Right renal pelvis (tissue), 4 donors: ENCODE measurements at regions not wholly inside any gene's neighbourhood (a gene's known extent, or its start where the extent isn't known, plus 50 kb on each side); places are given as distances from the start of the nearest gene placed in this dataset.

ENCODE experiments used
- DNase-seq, 4 donors: peaks; one replicate each; pipeline ENCODE4 v3.0.0-alpha.2; 2013; ENCODE audit warnings: low read depth in 4 of 4, low spot score in 3 of 4, missing footprints in 1 of 4

DNA sequence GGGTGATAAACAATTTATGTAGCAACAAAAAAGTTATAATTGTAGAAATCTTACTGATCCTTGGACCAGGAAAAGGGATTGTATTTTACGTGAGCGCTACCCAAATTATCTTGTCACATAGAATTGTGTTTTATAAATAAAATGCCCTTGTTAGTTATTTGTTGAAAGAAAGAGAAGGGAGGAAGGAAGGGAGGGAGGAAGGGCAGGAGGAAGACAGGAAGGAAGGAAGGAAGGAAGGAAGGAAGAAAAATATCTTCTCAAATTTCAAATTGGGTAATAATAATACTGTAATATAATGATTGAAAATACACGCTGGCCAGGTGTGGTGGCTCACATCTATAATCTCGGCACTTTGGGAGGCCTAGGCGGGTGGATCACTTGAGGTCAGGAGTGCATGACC, 206.2 kb upstream of the TLL1 start:
- DNase-seq = no peak

DNA sequence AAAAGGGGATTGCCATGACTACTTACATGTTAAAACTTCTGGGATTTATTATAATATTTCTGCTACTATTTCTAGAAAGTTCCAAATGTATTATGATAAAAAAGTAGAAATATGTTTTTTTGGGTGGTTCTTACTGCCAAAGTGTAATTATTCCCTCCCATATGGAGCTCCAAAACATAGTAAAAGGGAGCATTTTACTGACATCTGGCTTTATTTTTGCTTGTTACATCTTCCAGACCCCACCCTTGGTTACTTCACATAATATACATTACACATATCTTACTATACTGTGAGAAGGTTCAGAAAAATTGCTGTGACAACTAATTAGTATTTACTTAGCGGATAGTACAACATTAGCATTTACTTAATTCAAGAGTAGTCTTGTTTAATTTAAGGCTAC, 205.1 kb upstream of the TLL1 start:
- no peak for DNase-seq

DNA sequence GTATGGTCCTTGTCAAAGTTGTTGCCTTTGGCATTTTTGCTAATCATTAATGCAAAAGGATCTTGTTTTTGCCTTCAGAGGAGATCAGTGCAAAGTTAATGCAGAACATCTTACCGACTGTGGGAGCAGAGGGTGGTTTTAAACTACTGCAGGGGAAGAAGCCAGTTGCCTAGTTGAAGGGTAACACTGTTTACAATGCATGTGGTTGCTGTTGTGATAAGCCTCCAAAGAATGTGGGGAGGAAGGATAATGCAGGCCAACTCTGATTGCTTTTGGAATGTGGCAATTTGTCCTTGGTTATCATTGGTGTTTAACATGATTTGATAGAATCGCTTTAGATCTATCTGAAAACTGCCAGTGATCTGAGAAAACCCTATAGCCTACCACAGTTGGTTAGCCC, 204.3 kb upstream of the TLL1 start:
- peak in 1 of 4 donors; percentile 5 for DNase-seq

DNA sequence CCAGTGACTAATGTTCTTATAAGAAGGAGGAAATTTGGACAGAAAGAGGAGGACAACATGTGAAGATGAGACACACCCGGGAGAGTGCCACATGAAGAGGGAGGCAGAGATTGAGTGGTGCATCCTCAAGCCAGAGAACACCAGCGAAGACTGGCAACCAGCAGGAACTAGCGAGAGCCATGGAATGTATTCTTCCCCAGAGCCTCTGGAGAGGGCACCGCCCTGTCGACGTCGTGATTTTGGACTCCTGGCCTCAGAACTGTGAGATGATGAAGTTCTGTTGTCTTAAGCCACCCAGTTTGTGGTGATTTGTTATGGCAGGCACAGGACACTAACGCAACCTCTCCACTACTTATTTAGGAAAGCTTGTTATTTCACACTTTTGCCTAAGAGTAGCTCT, 196.0 kb upstream of the TLL1 start:
- no peak for DNase-seq

DNA sequence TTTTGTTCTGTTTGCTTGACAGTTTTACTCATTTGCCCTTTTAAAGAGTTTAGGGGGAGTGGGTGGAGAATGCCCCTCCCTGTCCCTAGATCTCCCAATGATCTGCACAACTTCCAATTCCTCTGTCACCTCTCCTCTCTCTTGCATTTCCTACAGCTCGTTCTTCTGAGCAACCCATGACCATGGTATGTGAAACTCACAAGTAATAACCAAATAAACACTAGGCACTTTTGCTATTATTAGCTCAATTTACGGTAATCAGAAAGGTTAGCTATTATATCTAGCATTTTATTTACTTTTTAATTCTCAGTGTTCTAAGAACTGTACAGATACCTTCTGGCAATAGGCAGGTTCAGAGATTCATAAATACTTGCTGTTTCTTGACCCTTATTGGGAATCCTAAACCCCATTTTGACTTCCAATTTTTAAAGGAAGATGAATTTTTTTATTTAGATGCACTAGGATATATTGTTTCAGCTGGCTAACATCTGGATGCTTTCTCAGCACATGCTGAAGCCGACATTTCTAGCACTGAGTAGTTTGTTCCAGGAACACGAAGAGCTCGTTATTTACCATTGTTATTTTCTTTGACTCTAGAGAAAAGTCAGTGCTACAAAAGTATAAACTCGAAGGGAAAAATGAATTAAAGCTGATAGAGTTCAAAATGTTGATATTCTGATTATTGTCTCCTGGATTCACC, 194.7 kb upstream of the TLL1 start:
- DNase-seq = peak in 1 of 4 donors; percentile 16

DNA sequence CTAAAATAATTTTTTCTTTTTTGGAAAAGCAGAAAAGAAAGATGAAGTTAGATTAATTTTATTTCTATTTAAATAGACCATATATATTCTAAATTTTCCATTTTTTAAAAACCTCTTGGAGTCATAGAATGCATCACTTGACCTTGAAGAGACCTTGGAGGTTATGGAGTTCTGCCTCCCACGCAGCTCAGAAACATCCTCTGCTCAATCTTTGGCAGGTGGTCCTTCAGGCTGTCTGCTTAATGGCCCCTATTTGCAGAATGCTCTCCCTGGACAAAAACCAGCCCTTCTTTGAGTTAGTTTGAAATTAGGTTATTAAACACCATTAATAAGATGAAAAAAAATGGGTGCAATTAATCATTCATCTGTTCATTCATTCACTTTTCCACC, 194.1 kb upstream of the TLL1 start:
- no peak for DNase-seq

DNA sequence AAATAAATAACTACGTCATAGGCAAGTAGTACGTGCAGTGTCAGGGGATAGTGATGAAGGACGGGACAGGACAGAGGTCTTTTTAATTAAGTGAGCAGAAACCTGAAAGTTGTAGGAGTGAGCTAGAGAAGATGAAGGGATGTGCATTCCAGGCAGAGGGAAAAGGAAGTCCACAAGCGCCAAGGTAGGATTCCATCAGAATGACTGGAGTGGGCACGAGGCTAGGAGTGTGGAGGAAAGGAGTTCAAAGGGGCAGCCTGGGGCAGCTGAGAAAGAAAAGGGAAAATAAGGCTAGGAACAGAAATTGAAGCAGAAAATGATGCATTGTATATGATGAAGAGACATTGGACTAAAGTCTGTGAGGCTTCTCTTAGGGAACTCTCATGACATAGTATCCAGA, 192.2 kb upstream of the TLL1 start:
- no peak for DNase-seq

DNA sequence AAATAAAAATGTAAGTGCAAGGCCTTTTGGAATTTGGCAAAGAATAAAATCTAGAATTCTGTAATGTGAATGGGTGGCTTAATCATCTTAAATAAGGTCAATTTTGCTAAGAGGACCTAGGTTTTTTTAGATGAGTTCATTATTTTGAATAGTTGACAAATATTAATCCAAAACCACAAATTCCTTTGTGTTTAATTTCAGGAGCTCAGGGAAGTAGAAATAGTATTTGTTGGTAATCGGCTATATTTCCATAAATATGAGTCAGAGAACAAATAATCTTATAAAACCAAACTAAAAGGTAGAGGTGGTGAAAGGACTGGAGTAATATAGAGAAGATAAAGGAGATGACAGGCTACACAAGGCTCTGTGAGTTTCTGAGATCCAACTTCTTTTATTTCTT, 190.4 kb upstream of the TLL1 start:
- DNase-seq = no peak

DNA sequence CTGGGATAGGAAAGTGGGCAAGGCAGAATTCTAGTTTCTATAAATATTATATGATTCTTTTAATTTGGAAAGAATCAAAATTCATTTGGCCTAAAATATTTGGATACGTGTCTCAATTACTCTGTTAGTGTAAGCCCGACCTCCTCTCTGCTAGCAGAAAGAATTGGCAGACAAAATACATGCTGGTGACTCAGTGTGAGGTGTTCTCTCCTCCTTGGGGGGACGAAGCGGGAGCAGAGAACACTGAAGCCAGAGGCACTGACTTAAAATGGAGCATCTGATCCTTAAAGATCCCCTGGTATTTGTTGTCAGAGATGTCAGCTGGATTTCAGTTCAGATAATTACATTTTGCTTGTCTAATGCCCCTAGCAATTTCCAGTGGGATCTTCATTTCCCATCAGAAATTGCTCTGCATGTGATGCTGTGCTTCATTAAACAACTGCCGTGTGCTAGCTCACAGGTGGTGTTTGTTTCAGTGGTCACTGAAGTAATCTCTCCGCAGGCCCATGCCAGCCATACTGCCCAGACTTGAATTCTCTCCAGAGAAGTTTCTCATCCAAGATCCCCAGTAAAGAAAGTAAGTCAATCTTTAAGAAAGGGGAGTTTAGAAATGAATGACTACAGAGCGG, 188.7 kb upstream of the TLL1 start:
- DNase-seq = no peak

DNA sequence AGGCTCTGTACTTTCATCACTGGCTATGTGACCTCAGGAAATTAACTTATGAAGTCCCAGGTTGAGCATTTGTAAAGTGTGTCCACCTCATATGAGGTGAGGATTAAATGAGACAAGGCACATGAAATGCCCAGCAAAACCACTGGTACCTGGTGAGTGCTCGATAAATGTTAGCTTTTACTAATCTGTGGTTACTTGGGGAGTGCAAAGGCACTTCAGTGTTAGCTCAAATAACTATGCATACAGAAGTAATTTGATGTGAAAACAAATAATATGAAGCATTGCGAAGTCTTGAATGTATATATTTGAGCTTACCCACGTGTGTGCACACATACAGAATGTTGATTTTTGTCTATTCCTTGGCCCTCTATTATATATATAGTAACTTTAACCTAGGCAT, 186.3 kb upstream of the TLL1 start:
- DNase-seq = no peak

DNA sequence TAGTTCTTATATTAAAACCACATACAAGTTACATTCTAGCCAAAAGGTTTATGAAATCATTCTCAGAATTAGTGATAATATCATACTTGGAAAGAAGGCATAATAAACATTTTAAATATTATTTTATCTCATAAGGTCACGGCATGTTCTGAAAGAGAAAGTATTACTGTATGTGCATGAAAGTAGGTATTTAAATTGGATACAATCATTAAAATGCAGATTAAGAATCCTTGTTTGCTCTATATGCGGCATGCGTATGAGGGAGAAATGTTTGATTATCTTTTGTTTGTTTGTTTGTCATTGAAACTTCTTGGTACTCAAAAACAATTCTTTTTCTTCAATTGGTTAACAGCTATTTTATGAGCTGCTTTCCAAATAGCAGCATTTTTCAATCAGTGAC, 183.9 kb upstream of the TLL1 start:
- no peak for DNase-seq

DNA sequence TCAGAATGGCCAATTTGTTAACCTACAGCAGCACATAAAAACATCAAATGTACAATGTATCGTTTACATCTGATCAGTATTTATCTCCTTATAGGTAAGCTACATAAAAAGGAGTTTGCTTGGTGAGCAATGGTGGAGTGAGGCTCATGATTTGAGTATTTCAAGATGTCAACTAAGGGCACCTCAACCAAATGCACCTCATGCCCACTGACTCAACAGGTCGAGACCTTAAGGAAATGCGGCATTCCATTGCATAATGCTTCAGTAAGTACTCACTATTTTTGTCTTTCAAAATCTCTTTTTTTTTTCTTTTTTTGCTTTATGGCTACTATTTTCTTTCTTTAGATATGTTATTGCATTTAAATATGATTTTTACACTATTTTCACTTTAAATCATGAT, 181.0 kb upstream of the TLL1 start:
- DNase-seq = no peak

DNA sequence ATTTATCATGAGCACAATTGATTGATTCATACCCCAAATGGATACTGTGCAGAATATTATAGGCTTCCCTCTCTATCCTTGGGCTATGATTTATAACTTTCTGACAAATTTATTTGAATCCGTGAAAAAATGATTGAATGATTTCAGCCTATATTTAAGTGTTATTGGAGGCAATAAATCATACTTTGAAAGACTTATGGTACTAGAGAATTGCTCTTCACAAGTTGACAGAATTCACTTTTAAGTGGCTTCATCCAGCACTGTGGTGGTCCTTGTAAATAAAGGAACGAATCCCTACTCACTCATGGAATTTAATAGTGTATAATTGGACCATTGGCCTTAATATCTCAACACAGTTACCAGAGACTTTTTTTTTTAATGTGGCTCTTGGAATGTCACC, 174.8 kb upstream of the TLL1 start:
- no peak for DNase-seq

DNA sequence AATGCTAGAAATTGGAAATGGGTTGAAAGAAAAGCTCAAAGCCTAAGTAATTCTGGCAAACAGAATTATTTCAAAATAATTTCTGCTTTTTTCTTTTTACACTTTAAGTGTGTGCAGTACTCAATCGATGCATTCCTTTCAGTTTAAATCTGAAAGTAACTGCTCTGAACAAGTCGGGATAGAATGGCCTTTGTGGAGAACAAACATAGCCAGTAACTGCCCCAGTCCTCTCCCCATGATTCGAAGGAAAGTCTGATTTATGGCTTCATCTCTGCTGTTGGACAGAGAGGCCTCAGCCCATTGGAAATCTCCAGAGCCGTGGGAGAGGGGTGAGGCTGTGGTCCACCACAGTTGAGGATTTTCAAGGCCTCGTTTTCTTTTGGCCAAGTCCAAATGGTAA, 174.0 kb upstream of the TLL1 start:
- DNase-seq = no peak

DNA sequence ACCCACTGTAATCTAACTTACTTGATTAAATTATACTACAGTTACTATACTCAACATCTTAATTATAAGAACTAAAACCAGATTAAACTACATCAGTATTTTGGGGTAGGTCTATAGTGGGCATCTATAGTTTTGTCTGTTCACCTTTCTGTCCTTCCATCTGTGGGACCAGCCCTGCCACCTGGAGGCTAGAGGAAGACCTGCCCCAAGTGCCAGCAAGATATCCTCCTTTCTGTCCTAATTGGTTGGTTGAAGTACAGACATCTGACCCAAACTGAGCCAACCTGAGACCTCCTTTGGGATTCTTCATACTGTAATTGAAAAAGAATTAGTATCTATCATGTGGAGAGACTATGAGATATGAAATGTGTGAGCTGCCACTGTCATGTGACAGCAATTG, 172.2 kb upstream of the TLL1 start:
- DNase-seq = no peak

DNA sequence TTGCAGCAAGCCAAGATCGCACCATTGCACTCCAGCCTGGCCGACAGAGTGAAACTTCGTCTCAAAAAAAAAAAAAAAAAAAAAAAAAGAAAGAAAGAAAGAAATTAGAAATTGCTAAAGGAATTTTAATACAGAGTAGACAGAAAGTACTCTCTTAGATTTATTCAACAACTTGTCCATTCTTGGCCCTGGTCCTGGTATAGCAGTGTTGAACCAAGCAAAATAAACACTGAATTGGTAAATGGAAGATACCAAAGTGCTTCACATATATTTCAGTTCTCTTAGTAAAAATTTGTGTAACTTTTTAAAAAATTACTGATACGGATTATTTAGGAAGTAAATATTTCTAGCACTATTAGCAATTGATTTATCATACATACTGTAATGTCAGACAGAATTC, 165.9 kb upstream of the TLL1 start:
- no peak for DNase-seq

DNA sequence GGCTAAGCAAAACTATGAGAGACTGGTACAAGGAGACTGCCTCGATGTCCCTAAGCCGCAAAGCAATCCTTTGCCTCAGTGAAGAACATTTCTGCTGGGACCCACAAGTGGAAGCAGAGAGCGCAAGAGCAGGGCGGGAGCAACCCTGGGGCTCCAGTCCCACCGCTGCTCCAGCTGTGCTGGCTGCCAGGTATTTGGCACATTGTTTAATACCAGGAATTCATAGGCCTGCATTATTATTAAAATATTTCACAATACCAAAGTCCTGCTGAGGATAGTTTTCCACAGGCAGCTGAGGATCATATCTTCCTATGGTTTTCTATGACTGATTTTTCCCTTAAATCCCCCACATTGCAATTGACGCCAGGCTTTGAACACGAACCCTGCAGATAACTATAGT, 163.5 kb upstream of the TLL1 start:
- no peak for DNase-seq

DNA sequence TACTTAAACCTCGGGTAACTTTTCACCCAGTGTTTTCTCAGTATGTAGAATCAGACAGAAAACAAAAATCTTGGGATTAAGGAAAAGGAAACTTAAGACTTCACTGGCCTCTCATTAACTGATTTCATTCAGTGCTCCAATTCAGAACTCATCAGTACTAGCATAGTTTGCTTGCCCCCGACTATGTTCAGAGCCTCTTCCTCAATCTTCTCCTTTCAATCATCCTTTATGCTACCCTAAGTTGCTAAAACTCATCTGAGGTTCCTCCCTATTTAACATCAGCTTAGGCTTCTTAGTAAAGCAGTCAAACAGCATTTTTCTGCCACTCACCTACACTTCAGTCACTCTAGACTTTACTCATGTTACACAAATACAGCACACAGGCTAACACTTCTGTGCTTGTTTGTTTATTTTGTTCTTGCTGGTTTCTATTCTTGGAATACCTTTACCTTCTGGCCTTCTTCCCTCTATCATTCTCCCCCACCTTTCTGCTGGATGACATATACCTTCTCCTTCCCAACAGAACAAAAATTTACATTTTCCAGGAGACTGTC, 163.0 kb upstream of the TLL1 start:
- DNase-seq = no peak

DNA sequence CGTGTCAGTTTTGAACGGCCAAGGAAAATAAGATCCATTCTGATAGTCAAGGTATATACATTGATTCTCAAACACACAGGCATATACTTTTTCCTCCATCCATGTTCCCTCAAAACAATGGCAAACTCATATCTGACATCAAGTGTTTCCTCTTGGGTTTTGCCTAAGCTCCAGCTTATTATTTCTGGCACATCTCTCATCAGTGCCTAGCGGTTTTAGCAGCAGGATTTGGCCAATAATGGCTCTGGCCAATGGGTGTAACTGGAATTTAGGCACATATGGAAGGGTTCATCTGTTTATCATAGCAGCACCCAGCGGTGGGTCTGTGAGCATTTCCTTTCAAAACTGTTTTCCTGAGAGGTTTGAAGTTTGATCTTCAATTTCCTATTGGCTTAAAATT, 161.6 kb upstream of the TLL1 start:
- no peak for DNase-seq

DNA sequence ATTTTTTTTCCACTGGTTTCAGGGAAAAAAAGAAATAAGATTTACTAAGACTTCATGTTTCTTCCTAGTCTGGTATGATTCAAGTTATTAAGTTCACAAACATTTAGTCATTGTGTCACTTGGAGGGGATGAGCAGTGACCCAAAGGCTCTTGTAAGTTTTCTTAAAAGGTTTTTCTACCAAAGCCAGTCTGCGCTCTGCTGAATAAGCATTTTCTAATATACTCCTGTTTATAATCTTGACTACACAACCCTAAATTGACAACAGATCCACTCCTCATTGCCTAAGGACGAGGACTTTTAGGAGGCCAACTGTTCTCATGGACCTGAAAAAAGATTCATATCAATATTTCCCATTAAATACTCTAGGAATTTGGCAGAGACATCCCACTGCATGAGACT, 161.1 kb upstream of the TLL1 start:
- DNase-seq = no peak

DNA sequence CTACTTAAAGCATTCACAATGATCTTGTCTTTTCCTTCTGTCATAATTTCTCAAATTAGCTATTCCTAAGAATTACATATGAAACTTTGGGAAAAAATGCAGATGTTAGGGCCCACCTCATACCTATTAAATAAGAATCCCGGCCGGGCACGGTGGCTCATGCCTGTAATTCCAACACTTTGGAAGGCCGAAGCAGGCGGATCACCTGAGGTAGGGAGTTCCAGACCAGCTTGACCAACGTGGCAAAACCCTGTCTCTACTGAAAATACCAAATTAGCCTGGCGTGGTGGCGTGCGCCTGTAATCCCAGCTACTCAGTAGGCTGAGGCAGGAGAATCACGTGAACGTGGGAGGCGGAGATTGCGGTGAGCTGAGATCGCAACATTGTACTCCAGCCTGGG, 158.4 kb upstream of the TLL1 start:
- no peak for DNase-seq

DNA sequence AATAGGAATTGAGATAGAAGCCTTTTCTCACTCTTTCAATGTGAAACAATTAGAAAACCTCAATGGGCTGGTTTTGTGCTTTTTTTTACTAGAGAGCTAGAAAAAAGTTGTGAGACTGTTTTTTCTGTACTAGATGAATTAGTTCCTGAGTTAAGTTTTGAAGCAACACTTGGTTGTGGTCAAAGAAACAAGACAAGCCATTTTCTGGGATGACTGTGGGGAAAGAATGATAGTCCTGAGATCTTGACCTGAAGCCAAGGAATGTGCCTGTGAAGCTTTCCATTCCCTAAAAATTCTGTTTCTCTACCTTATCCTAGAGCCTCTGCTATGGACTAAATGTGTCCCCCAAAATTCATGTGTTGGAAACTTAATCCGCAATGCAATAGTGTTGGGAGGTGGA, 157.8 kb upstream of the TLL1 start:
- DNase-seq = no peak

DNA sequence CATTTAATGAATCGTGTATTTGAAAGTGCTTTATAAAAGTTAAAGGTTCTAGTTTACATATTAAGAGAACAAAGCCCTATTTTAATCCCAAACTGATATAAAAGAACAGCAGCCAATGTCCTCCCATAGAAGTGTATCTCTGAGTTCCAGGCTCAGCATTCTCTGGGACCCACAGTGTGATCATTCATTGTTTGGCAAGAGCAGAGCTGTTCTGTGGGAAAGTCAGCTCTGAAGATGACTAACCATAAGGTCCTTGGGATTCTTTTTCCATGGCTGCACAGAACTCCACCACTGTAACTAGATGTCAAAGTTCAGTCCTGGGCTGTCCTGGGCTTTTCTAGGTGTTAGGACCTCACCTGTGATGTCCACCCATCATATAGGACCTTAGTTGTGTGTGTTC, 157.0 kb upstream of the TLL1 start:
- no peak for DNase-seq
